ENCODE measurements at regions not wholly inside any gene's neighbourhood (a gene's known extent, or its start where the extent isn't known, plus 50 kb on each side); places are given as distances from the start of the nearest gene placed in this dataset.

GRCh38 chr13:43963726-43964125, 84.0 kb downstream of the LACC1 start:
- Histone ChIP-seq H3K27ac (ENCODE audit: extremely low read depth, low read depth, low read length) (no peak overlapping the region), H3K4me1 (ENCODE audit: control insufficient read depth, insufficient read depth, low read length) (no peaks in the 10 kb centered on the region), H3K36me3 (ENCODE audit: control insufficient read depth in 2 of 2, insufficient read depth in 1 of 2, low read length in 2 of 2) (no peaks in the 10 kb centered on the region), H3K9me3 (ENCODE audit: control insufficient read depth, insufficient read depth, low read depth, low read length) (no peaks in the 10 kb centered on the region), H3K4me3 (ENCODE audit: low read depth, low read length) (no peak overlapping the region)
- POLR2A ChIA-PET, result interaction anchor here (0.5 kb wide), 1 partner anchor 472 kb away, joined by 3 read pairs; no protein-coding TSS in a partner anchor
- TF ChIP-seq SCRT2 (tag by site-specific recombination; IDR thresholded peaks at IDR 0.05) (no peak), ZEB2 (tag by site-specific recombination; IDR thresholded peaks at IDR 0.05) (no peak), ZNF548 (tag by site-specific recombination; IDR thresholded peaks at IDR 0.05) (no peak), EGR2 (tag by site-specific recombination; IDR thresholded peaks at IDR 0.05; ENCODE audit: low read depth) (no peak), ZNF518A (tag by site-specific recombination; conservative IDR thresholded peaks at IDR 0.05; ENCODE audit: low read depth) (no peak), ZBTB48 (tag by site-specific recombination; IDR thresholded peaks at IDR 0.05) (no peak), ZNF24 (tag by site-specific recombination; IDR thresholded peaks at IDR 0.05) (no peak), AEBP2 (tag by site-specific recombination; IDR thresholded peaks at IDR 0.05; ENCODE audit: borderline replicate concordance) (no peak), KLF17 (tag by site-specific recombination; IDR thresholded peaks at IDR 0.05) (no peak), ZNF37A (tag by site-specific recombination; IDR thresholded peaks at IDR 0.05) (no peak), ZBTB21 (tag by site-specific recombination; IDR thresholded peaks at IDR 0.05) (no peak), ZNF184 (tag by site-specific recombination; IDR thresholded peaks at IDR 0.05) (no peak), ZNF510 (tag by site-specific recombination; IDR thresholded peaks at IDR 0.05; ENCODE audit: insufficient replicate concordance) (no peak), ZIC2 (tag by site-specific recombination; IDR thresholded peaks at IDR 0.05) (no peak), YY1 (tag by site-specific recombination; IDR thresholded peaks at IDR 0.05) (no peak), ZNF501 (tag by site-specific recombination; IDR thresholded peaks at IDR 0.05) (no peak)
- CTCF ChIA-PET, result interaction anchor here (0.7 kb wide), 1 partner anchor 34 kb away, joined by 3 read pairs; no protein-coding TSS in a partner anchor

- CTCF ChIA-PET, result interaction anchor here (0.7 to 1.2 kb wide), 2 partner anchors 12 to 57 kb away, joined by 3 read pairs; no protein-coding TSS in a partner anchor
- TF ChIP-seq ZNF146 (tag by site-specific recombination; IDR thresholded peaks at IDR 0.05) (no peak), ZNF239 (tag by site-specific recombination; IDR thresholded peaks at IDR 0.05) (no peak)
- H3K9me3 ChIP-seq (ENCODE audit: control insufficient read depth, insufficient read depth, low read depth, low read length), result no peaks in the 10 kb centered on the region
- POLR2A ChIA-PET, result interaction anchor here (0.9 kb wide), 1 partner anchor 472 kb away, joined by 4 read pairs; no protein-coding TSS in a partner anchor
- no peak overlapping the region for H3K4me3 ChIP-seq (ENCODE audit: low read depth, low read length)
- H3K27ac ChIP-seq (ENCODE audit: extremely low read depth, low read depth, low read length), result no peak overlapping the region
- H3K4me1 ChIP-seq (ENCODE audit: control insufficient read depth, insufficient read depth, low read length), result no peaks in the 10 kb centered on the region
- H3K36me3 ChIP-seq (ENCODE audit: control insufficient read depth in 2 of 2, insufficient read depth in 1 of 2, low read length in 2 of 2), result no peaks in the 10 kb centered on the region
Observed at GRCh38 chr13:43964698-43965458, 85.2 kb downstream of the LACC1 start.
